Esophagus muscularis mucosa (tissue), 4 donors: ENCODE measurements at regions not wholly inside any gene's neighbourhood (a gene's known extent, or its start where the extent isn't known, plus 50 kb on each side); places are given as distances from the start of the nearest gene placed in this dataset.

Source experiments
- DNase-seq: peaks from one replicate; pipeline ENCODE4 v3.0.0-alpha.2; 2017; ENCODE audit errors: extremely low spot score
- H3K27ac ChIP-seq, 4 donors: fragments of 200-600 bp; sonication (generic); replicated peaks in 1 of 4; 1 replicate in 3 of 4; 2 replicates in 1 of 4; pipeline ENCODE4 v1.5.1; 2016 to 2019; ENCODE audit warnings: mild to moderate bottlenecking in 1 of 4
- H3K27me3 ChIP-seq, 4 donors: fragments of 200-600 bp; sonication (generic); one replicate each; pipeline versions ENCODE4 v1.5.1 to v1.6.0; 2016 to 2019
- H3K36me3 ChIP-seq, 4 donors: fragments of 200-600 bp; sonication (generic); one replicate each; pipeline ENCODE4 v1.5.1; 2016 to 2019
- H3K4me1 ChIP-seq, 4 donors: fragments of 200-600 bp; sonication (generic); one replicate each; pipeline ENCODE4 v1.5.1; 2016 to 2019
- H3K4me3 ChIP-seq, 4 donors: fragments of 200-600 bp; sonication (generic); 1 replicate in 2 of 4; 2 replicates in 2 of 4; pipeline ENCODE4 v1.5.1; 2016 to 2019; ENCODE audit warnings: mild to moderate bottlenecking in 4 of 4, moderate library complexity in 1 of 4
- H3K9me3 ChIP-seq, 4 donors: fragments of 200-600 bp; sonication (generic); 1 replicate in 3 of 4; 2 replicates in 1 of 4; pipeline ENCODE4 v1.5.1; 2016 to 2019
- CTCF ChIP-seq, 3 experiments: fragments of 200-600 bp in 2 of 3; fragments of 450-650 bp in 1 of 3; sonication (generic) in 2 of 3; IDR thresholded peaks; one replicate each; pipeline ENCODE4 v1.5.1; 2017 to 2019; ENCODE audit warnings: antibody characterized with exemption in 3 of 3, mild to moderate bottlenecking in 2 of 3, moderate library complexity in 1 of 3
- EP300 ChIP-seq: sonication (generic); formaldehyde crosslinking; IDR thresholded peaks from one replicate; pipeline ENCODE4 v1.6.1; 2017; ENCODE audit warnings: antibody characterized with exemption
- POLR2A ChIP-seq: fragments of 450-650 bp; IDR thresholded peaks from one replicate; pipeline ENCODE4 v1.6.1; 2017; ENCODE audit warnings: antibody characterized with exemption, moderate library complexity, mild to moderate bottlenecking, low read depth
- POLR2AphosphoS5 ChIP-seq, 2 donors: sonication (generic); formaldehyde crosslinking; IDR thresholded peaks; one replicate each; pipeline ENCODE4 v1.6.1; 2017; ENCODE audit warnings: antibody characterized with exemption in 2 of 2
- WGBS: methylation state at CpG from one replicate; pipeline ENCODE4 v1.1.5; 2018; 5-methylcytosine and 5-hydroxymethylcytosine counted together
- intact Hi-C: fragments of 100-400 bp; cut with DNase I; formaldehyde crosslinking; loops from one replicate; pipeline ENCODE4 v1.15.1; 2023

- WGBS = 88% methylated on average over 1 of the region's 1 CpG
- no peak for DNase-seq
- intact Hi-C loops = no loop called here
- no peak overlapping the region for H3K27ac ChIP-seq
- H3K36me3 ChIP-seq = no peaks in the 10 kb centered on the region
- TF ChIP-seq POLR2AphosphoS5 (IDR thresholded peaks at IDR 0.05) = no peak
- TF ChIP-seq POLR2A = no peak
- no peaks in the 10 kb centered on the region for H3K9me3 ChIP-seq
- no peaks in the 10 kb centered on the region for H3K27me3 ChIP-seq
- H3K4me3 ChIP-seq = no peak overlapping the region
- peaks cover 0 to 7% (median 0%) of the 10 kb centered on the region in 4 donors for H3K4me1 ChIP-seq
These were observed 399.1 kb downstream of the MAN2A1 start for GRCh38 chr5:110088676-110089436.

- no peaks in the 10 kb centered on the region for H3K36me3 ChIP-seq
- TF ChIP-seq CTCF (IDR thresholded peaks at IDR 0.05) (no peak), POLR2AphosphoS5 (IDR thresholded peaks at IDR 0.05) (no peak), POLR2A (no peak), EP300 (no peak)
- no peak overlapping the region for H3K27ac ChIP-seq
- no peaks in the 10 kb centered on the region for H3K4me1 ChIP-seq
- no peak overlapping the region for H3K4me3 ChIP-seq
- H3K9me3 ChIP-seq = no peaks in the 10 kb centered on the region
- intact Hi-C loops = no loop called here
- 76% methylated on average over 4 of the region's 4 CpGs for WGBS
- no peaks in the 10 kb centered on the region for H3K27me3 ChIP-seq
- DNase-seq = no peak
These were observed 403.4 kb downstream of the MAN2A1 start for GRCh38 chr5:110092955-110093785.

GRCh38 chr5:110094109-110094508 lies 404.4 kb downstream of the MAN2A1 start:
- Histone ChIP-seq H3K4me1 (no peaks in the 10 kb centered on the region), H3K9me3 (no peaks in the 10 kb centered on the region), H3K36me3 (no peaks in the 10 kb centered on the region), H3K27ac (no peak overlapping the region), H3K4me3 (no peak overlapping the region), H3K27me3 (no peaks in the 10 kb centered on the region)
- DNase-seq = no peak
- TF ChIP-seq CTCF (IDR thresholded peaks at IDR 0.05) = no peak
- no peak for TF ChIP-seq EP300
- TF ChIP-seq POLR2A = no peak
- TF ChIP-seq POLR2AphosphoS5 (IDR thresholded peaks at IDR 0.05) = no peak
- 85% methylated on average over 2 of the region's 2 CpGs for WGBS
- intact Hi-C loops = no loop called here

DNA sequence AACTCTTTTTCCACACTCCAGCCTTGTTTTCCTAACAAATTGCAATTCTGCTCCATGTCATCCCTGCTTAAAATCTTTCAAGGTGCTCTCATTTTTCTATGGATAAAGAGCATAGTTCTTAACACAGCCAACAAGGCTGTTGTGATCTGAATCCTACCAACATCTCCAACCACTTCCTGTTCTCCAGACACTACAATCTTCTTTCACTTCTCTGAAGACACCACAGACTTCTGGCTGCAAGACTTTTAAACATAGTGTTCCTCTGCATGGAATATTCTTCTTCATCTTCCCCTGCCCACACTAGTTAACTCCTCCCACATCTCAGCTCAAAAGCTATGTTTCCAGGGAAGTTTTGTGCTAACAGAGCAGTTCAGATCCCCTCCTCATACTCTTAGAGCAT lies 404.8 kb downstream of the MAN2A1 start:
- Histone ChIP-seq H3K27ac (no peak overlapping the region), H3K27me3 (no peaks in the 10 kb centered on the region), H3K36me3 (no peaks in the 10 kb centered on the region), H3K9me3 (no peaks in the 10 kb centered on the region), H3K4me3 (no peak overlapping the region), H3K4me1 (no peaks in the 10 kb centered on the region)
- DNase-seq = no peak
- TF ChIP-seq EP300 (no peak), POLR2A (no peak), POLR2AphosphoS5 (IDR thresholded peaks at IDR 0.05) (no peak), CTCF (IDR thresholded peaks at IDR 0.05) (no peak)
- intact Hi-C loops = no loop called here

DNA sequence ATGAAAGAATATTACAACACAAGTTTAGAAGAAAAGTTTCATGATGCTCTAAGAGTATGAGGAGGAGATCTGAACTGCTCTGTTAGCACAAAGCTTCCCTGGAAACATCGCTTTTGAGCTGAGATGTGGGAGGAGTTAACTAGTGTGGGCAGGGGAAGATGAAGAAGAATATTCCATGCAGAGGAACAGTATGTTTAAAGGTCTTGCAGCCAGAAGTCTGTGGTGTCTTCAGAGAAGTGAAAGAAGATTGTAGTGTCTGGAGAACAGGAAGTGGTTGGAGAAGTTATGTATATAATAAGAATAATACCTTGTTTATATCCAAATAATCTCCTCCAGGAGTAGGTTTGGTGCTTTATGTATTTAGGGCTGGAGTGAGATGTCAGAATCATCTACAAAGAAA lies 406.7 kb downstream of the MAN2A1 start:
- TF ChIP-seq CTCF (IDR thresholded peaks at IDR 0.05) = no peak
- TF ChIP-seq POLR2A = no peak
- TF ChIP-seq EP300 = no peak
- no peak for TF ChIP-seq POLR2AphosphoS5 (IDR thresholded peaks at IDR 0.05)
- Histone ChIP-seq H3K27ac (no peak overlapping the region), H3K4me1 (no peaks in the 10 kb centered on the region), H3K27me3 (no peaks in the 10 kb centered on the region), H3K9me3 (no peaks in the 10 kb centered on the region), H3K36me3 (no peaks in the 10 kb centered on the region), H3K4me3 (no peak overlapping the region)
- intact Hi-C loops = no loop called here
- 77% methylated on average over 1 of the region's 1 CpG for WGBS
- DNase-seq = no peak
